OCI-LY3 (cell line): ENCODE measurements at regions not wholly inside any gene's neighbourhood (a gene's known extent, or its start where the extent isn't known, plus 50 kb on each side); places are given as distances from the start of the nearest gene placed in this dataset.

Experiments used
- CTCF ChIP-seq: fragments of 200-600, 300-600 bp; sonication (generic); IDR thresholded peaks from 2 replicates; pipeline ENCODE4 v1.5.1; 2014; ENCODE audit warnings: antibody characterized with exemption, low read length, low read depth
- EZH2phosphoT487 ChIP-seq: fragments of 200-600 bp; shearing (Covaris generic); IDR thresholded peaks from 2 replicates; pipeline ENCODE4 v1.6.1; 2018; ENCODE audit warnings: antibody characterized with exemption, mixed run types, low read depth

- TF ChIP-seq CTCF (no peak), EZH2phosphoT487 (no peak)
Measured at GRCh38 chr11:27263986-27264385, 99.0 kb downstream of the CCDC34 start.
